ENCODE measurements at regions not wholly inside any gene's neighbourhood (a gene's known extent, or its start where the extent isn't known, plus 50 kb on each side); places are given as distances from the start of the nearest gene placed in this dataset.

GRCh38 chr4:165748321-165748720 is 124.7 kb upstream of the TLL1 start:
- Histone ChIP-seq H3K36me3 (ENCODE audit: control insufficient read depth in 2 of 2, extremely low read depth in 1 of 2, insufficient read depth in 2 of 2, low read length in 2 of 2) (no peaks in the 10 kb centered on the region), H3K4me3 (ENCODE audit: control insufficient read depth in 2 of 3, extremely low read depth in 1 of 3, insufficient read depth in 2 of 3, low read depth in 1 of 3, low read length in 3 of 3) (no peak overlapping the region), H3K27me3 (ENCODE audit: control insufficient read depth, extremely low read depth, insufficient read depth, low read length) (no peaks in the 10 kb centered on the region), H3K9ac (ENCODE audit: control insufficient read depth, extremely low read depth, insufficient read depth, low read length) (no peak overlapping the region), H3K9me1 (ENCODE audit: control insufficient read depth, extremely low read depth, insufficient read depth, low read length) (no peaks in the 10 kb centered on the region), H3K4me2 (ENCODE audit: control insufficient read depth, extremely low read depth, insufficient read depth, low read depth, low read length) (no peak overlapping the region), H2AFZ (ENCODE audit: control insufficient read depth, low read length) (no peak overlapping the region), H3K4me1 (ENCODE audit: control insufficient read depth, extremely low read depth, insufficient read depth, low read length) (no peaks in the 10 kb centered on the region), H3K79me2 (ENCODE audit: control insufficient read depth, insufficient read depth, low read length) (no peaks in the 10 kb centered on the region), H3K27ac (ENCODE audit: control insufficient read depth, insufficient read depth, low read length) (no peak overlapping the region), H3K9me3 (ENCODE audit: control insufficient read depth, low read depth, low read length) (no peaks in the 10 kb centered on the region), H4K20me1 (ENCODE audit: control insufficient read depth, extremely low read depth, insufficient read depth, low read length) (no peaks in the 10 kb centered on the region)
- dilution Hi-C loops (cut with MboI; ENCODE audit: extremely low pct_ligation_motif_present, low sequenced_read_pairs): no loop called here
- FAIRE-seq (no peak), DNase-seq (ENCODE audit: low read depth, low spot score) (no peak)
- no peak for TF ChIP-seq EZH2 (IDR thresholded peaks at IDR 0.05; ENCODE audit: low read length)
- TF ChIP-seq CTCF (optimal IDR thresholded peaks at IDR 0.05 in 1 of 3, IDR thresholded peaks at IDR 0.05 in 1 of 3, conservative IDR thresholded peaks at IDR 0.05 in 1 of 3; ENCODE audit: extremely low read depth in 1 of 3, insufficient read depth in 2 of 3, low read length in 3 of 3): no peak

- Histone ChIP-seq H3K27ac (ENCODE audit: control insufficient read depth, insufficient read depth, low read length) (no peak overlapping the region), H3K27me3 (ENCODE audit: control insufficient read depth, extremely low read depth, insufficient read depth, low read length) (no peaks in the 10 kb centered on the region), H4K20me1 (ENCODE audit: control insufficient read depth, extremely low read depth, insufficient read depth, low read length) (no peaks in the 10 kb centered on the region), H3K9me3 (ENCODE audit: control insufficient read depth, low read depth, low read length) (no peaks in the 10 kb centered on the region), H3K36me3 (ENCODE audit: control insufficient read depth in 2 of 2, extremely low read depth in 1 of 2, insufficient read depth in 2 of 2, low read length in 2 of 2) (no peaks in the 10 kb centered on the region), H3K79me2 (ENCODE audit: control insufficient read depth, insufficient read depth, low read length) (no peaks in the 10 kb centered on the region), H3K9me1 (ENCODE audit: control insufficient read depth, extremely low read depth, insufficient read depth, low read length) (no peaks in the 10 kb centered on the region), H3K4me3 (ENCODE audit: control insufficient read depth in 2 of 3, extremely low read depth in 1 of 3, insufficient read depth in 2 of 3, low read depth in 1 of 3, low read length in 3 of 3) (no peak overlapping the region), H2AFZ (ENCODE audit: control insufficient read depth, low read length) (no peak overlapping the region), H3K4me2 (ENCODE audit: control insufficient read depth, extremely low read depth, insufficient read depth, low read depth, low read length) (no peak overlapping the region), H3K4me1 (ENCODE audit: control insufficient read depth, extremely low read depth, insufficient read depth, low read length) (no peaks in the 10 kb centered on the region), H3K9ac (ENCODE audit: control insufficient read depth, extremely low read depth, insufficient read depth, low read length) (no peak overlapping the region)
- no peak for FAIRE-seq
- dilution Hi-C loops (cut with MboI; ENCODE audit: extremely low pct_ligation_motif_present, low sequenced_read_pairs): no loop called here
- TF ChIP-seq EZH2 (IDR thresholded peaks at IDR 0.05; ENCODE audit: low read length): no peak
- TF ChIP-seq CTCF (optimal IDR thresholded peaks at IDR 0.05 in 1 of 3, IDR thresholded peaks at IDR 0.05 in 1 of 3, conservative IDR thresholded peaks at IDR 0.05 in 1 of 3; ENCODE audit: extremely low read depth in 1 of 3, insufficient read depth in 2 of 3, low read length in 3 of 3): no peak
- no peak for DNase-seq (ENCODE audit: low read depth, low spot score)
Observed at GRCh38 chr4:165751882-165752281, 121.2 kb upstream of the TLL1 start.
